Liver (tissue), 8 donors: ENCODE measurements at regions not wholly inside any gene's neighbourhood (a gene's known extent, or its start where the extent isn't known, plus 50 kb on each side); places are given as distances from the start of the nearest gene placed in this dataset.

Experiments
- DNase-seq: peaks from one replicate; pipeline ENCODE4 v3.0.0-alpha.2; 2017; ENCODE audit warnings: low spot score
- H3K27ac ChIP-seq, 2 donors: one replicate each; pipeline ENCODE4 v1.7.0; 2013; ENCODE audit warnings: inconsistent platforms in 2 of 2, low read length in 2 of 2, control low read depth in 1 of 2, low read depth in 1 of 2, mild to moderate bottlenecking in 1 of 2
- H3K27me3 ChIP-seq, 4 donors: one replicate each; pipeline versions ENCODE4 v1.6.1 to v1.7.0; 2013; ENCODE audit warnings: low read length in 3 of 4, inconsistent platforms in 1 of 4, mild to moderate bottlenecking in 1 of 4, moderate library complexity in 1 of 4; ENCODE audit not compliant: control insufficient read depth in 4 of 4, insufficient read depth in 4 of 4
- H3K36me3 ChIP-seq, 4 donors: one replicate each; pipeline versions ENCODE4 v1.6.1 to v1.7.0; 2013; ENCODE audit warnings: low read length in 3 of 4, mild to moderate bottlenecking in 3 of 4, low read depth in 1 of 4, moderate library complexity in 1 of 4; ENCODE audit not compliant: control insufficient read depth in 4 of 4, insufficient read depth in 3 of 4
- H3K4me1 ChIP-seq, 4 donors: one replicate each; pipeline versions ENCODE4 v1.6.1 to v1.7.0; 2013; ENCODE audit warnings: low read length in 3 of 4, mild to moderate bottlenecking in 3 of 4, moderate library complexity in 1 of 4; ENCODE audit not compliant: control insufficient read depth in 4 of 4, insufficient read depth in 4 of 4
- H3K4me3 ChIP-seq, 3 donors: one replicate each; pipeline versions ENCODE4 v1.6.1 to v1.7.0; 2013; ENCODE audit warnings: low read length in 3 of 3, control low read depth in 1 of 3, low read depth in 1 of 3, mild to moderate bottlenecking in 1 of 3
- H3K9ac ChIP-seq, 2 donors: one replicate each; pipeline ENCODE4 v1.7.0; 2013; ENCODE audit warnings: low read length in 2 of 2, mild to moderate bottlenecking in 2 of 2, moderate library complexity in 2 of 2, control low read depth in 1 of 2, low read depth in 1 of 2
- H3K9me3 ChIP-seq, 4 donors: one replicate each; pipeline versions ENCODE4 v1.6.1 to v1.7.0; 2013; ENCODE audit warnings: low read length in 3 of 4; ENCODE audit not compliant: control insufficient read depth in 4 of 4
- CTCF ChIP-seq: fragments of 150-350 bp; IDR thresholded peaks from 2 replicates; pipeline ENCODE4 v1.5.1; 2017; ENCODE audit warnings: improper control_type of control experiment, low read depth, low read length; ENCODE audit not compliant: missing input control
- EGR1 ChIP-seq, 2 donors: IDR thresholded peaks; 2 replicates each; pipeline ENCODE4 v1.6.1; 2016 to 2018; ENCODE audit warnings: antibody characterized with exemption in 2 of 2, low read depth in 2 of 2
- FOXA1 ChIP-seq: IDR thresholded peaks from 2 replicates; pipeline ENCODE4 v1.6.1; 2016; ENCODE audit warnings: antibody characterized with exemption
- FOXA2 ChIP-seq: IDR thresholded peaks from 2 replicates; pipeline ENCODE4 v1.6.1; 2016; ENCODE audit warnings: antibody characterized with exemption
- GABPA ChIP-seq, 2 donors: IDR thresholded peaks in 1 of 2; conservative IDR thresholded peaks in 1 of 2; 2 replicates each; pipeline ENCODE4 v1.6.1; 2016; ENCODE audit warnings: antibody characterized with exemption in 2 of 2, mild to moderate bottlenecking in 1 of 2, moderate library complexity in 1 of 2
- HNF4A ChIP-seq, 2 donors: conservative IDR thresholded peaks; 2 replicates each; pipeline ENCODE4 v1.6.1; 2016; ENCODE audit warnings: antibody characterized with exemption in 2 of 2, mild to moderate bottlenecking in 2 of 2
- JUND ChIP-seq, 2 donors: IDR thresholded peaks; 2 replicates each; pipeline ENCODE4 v1.6.1; 2016; ENCODE audit warnings: antibody characterized with exemption in 2 of 2
- NR2F2 ChIP-seq: IDR thresholded peaks from 2 replicates; pipeline ENCODE4 v1.6.1; 2016; ENCODE audit warnings: antibody characterized with exemption
- RAD21 ChIP-seq, 2 donors: IDR thresholded peaks; 2 replicates each; pipeline ENCODE4 v1.6.1; 2016; ENCODE audit warnings: antibody characterized with exemption in 2 of 2, mild to moderate bottlenecking in 2 of 2
- RXRA ChIP-seq, 2 donors: IDR thresholded peaks; 2 replicates each; pipeline ENCODE4 v1.6.1; 2017 to 2018; ENCODE audit warnings: antibody characterized with exemption in 2 of 2, mild to moderate bottlenecking in 1 of 2
- SP1 ChIP-seq: IDR thresholded peaks from 2 replicates; pipeline ENCODE4 v1.6.1; 2018; ENCODE audit warnings: antibody characterized with exemption, mild to moderate bottlenecking
- TAF1 ChIP-seq: conservative IDR thresholded peaks from 2 replicates; pipeline ENCODE4 v1.6.1; 2016; ENCODE audit warnings: antibody characterized with exemption, mild to moderate bottlenecking
- YY1 ChIP-seq: IDR thresholded peaks from 2 replicates; pipeline ENCODE4 v1.6.1; 2016; ENCODE audit warnings: antibody characterized with exemption, mild to moderate bottlenecking
- ZBTB33 ChIP-seq: IDR thresholded peaks from 2 replicates; pipeline ENCODE4 v1.6.1; 2016; ENCODE audit warnings: antibody characterized with exemption
- WGBS: extraction: QIAGEN DNeasy Blood & Tissue Kit; methylation state at CpG from one replicate; pipeline ENCODE4 v1.1.7; 2013; 5-methylcytosine and 5-hydroxymethylcytosine counted together
- TF ChIP-seq, protein P1 (sequence below): IDR thresholded peaks from 2 replicates; pipeline ENCODE4 v1.6.1; 2016; ENCODE audit warnings: antibody characterized with exemption, mild to moderate bottlenecking
- TF ChIP-seq, protein P2 (sequence below): IDR thresholded peaks from 2 replicates; pipeline ENCODE4 v1.6.1; 2016; ENCODE audit warnings: antibody characterized with exemption
- donor health status: healthy.
- donor health status: healthy.
- donor health status: healthy.
- donor health status: healthy.
- donor health status: healthy.

DNA sequence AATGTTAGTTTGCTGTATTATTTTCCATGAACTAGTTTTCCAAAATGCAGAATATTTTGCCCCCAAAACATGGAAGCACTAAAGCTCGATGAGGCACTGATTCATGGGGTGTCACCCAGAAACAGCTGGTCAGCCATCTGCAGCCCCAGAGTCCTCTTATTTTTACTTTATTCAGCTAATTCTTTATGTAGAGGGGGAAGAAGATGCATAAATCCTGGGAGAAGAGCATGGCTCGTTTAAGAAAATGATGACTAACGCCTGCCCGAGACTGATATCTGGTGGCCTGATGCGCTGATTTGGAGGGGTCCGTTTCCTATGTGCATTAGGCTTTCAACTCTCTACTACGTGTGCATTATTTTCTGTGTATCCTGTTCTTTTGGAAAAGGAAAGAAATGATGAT, 390.3 kb upstream of the MEF2C start (continued):
- TF ChIP-seq CTCF = no peak

- Histone ChIP-seq H3K4me1 (no peaks in the 10 kb centered on the region), H3K27ac (no peak overlapping the region), H3K9me3 (no peaks in the 10 kb centered on the region), H3K9ac (no peak overlapping the region), H3K4me3 (no peak overlapping the region), H3K27me3 (no peaks in the 10 kb centered on the region), H3K36me3 (no peaks in the 10 kb centered on the region)
- TF ChIP-seq FOXA1 = no peak
- 84% methylated on average over 5 of the region's 5 CpGs for WGBS
- DNase-seq = no peak
Observed at GRCh38 chr5:89270901-89271300, 387.9 kb upstream of the MEF2C start.

DNA sequence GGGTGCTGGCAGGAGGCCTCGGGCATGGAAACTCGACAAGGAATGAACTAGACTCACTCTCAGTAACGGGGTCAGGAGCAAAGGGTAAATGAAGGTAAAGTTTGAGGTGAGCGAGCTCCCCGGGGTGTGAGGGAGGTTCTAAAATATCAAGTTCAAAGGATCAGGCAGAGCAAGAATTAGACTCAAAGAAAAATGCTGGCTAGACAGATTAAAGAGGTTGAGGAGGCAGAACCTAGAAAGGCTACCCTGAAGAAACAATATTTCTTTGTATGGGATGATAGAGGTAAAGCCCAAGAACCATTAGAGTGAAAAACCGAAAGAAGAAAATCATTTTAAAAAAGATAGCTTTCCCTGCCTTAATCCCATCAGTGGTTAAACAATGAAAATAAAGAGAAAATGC, 386.7 kb upstream of the MEF2C start:
- Histone ChIP-seq H3K4me1 (no peaks in the 10 kb centered on the region), H3K36me3 (no peaks in the 10 kb centered on the region), H3K27me3 (no peaks in the 10 kb centered on the region), H3K27ac (no peak overlapping the region), H3K9ac (no peak overlapping the region), H3K9me3 (no peaks in the 10 kb centered on the region), H3K4me3 (no peak overlapping the region)
- no peak for DNase-seq
- TF ChIP-seq RAD21 (IDR thresholded peaks at IDR 0.05) (no peak), GABPA (IDR thresholded peaks at IDR 0.05 in 1 of 2, conservative IDR thresholded peaks at IDR 0.05 in 1 of 2) (no peak), TAF1 (no peak), YY1 (no peak), JUND (IDR thresholded peaks at IDR 0.05) (no peak), HNF4A (conservative IDR thresholded peaks at IDR 0.05) (no peak), ZBTB33 (no peak), EGR1 (IDR thresholded peaks at IDR 0.05; ENCODE audit: low read depth in 2 of 2) (no peak), SP1 (no peak), RXRA (IDR thresholded peaks at IDR 0.05) (no peak), CTCF (no peak), NR2F2 (no peak), FOXA1 (no peak), FOXA2 (no peak)
- TF ChIP-seq, protein P1, sequence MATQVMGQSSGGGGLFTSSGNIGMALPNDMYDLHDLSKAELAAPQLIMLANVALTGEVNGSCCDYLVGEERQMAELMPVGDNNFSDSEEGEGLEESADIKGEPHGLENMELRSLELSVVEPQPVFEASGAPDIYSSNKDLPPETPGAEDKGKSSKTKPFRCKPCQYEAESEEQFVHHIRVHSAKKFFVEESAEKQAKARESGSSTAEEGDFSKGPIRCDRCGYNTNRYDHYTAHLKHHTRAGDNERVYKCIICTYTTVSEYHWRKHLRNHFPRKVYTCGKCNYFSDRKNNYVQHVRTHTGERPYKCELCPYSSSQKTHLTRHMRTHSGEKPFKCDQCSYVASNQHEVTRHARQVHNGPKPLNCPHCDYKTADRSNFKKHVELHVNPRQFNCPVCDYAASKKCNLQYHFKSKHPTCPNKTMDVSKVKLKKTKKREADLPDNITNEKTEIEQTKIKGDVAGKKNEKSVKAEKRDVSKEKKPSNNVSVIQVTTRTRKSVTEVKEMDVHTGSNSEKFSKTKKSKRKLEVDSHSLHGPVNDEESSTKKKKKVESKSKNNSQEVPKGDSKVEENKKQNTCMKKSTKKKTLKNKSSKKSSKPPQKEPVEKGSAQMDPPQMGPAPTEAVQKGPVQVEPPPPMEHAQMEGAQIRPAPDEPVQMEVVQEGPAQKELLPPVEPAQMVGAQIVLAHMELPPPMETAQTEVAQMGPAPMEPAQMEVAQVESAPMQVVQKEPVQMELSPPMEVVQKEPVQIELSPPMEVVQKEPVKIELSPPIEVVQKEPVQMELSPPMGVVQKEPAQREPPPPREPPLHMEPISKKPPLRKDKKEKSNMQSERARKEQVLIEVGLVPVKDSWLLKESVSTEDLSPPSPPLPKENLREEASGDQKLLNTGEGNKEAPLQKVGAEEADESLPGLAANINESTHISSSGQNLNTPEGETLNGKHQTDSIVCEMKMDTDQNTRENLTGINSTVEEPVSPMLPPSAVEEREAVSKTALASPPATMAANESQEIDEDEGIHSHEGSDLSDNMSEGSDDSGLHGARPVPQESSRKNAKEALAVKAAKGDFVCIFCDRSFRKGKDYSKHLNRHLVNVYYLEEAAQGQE = no peak
- TF ChIP-seq, protein P2, sequence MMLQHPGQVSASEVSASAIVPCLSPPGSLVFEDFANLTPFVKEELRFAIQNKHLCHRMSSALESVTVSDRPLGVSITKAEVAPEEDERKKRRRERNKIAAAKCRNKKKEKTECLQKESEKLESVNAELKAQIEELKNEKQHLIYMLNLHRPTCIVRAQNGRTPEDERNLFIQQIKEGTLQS = no peak
- WGBS = 91% methylated on average over 6 of the region's 6 CpGs
